ENCODE measurements at regions not wholly inside any gene's neighbourhood (a gene's known extent, or its start where the extent isn't known, plus 50 kb on each side); places are given as distances from the start of the nearest gene placed in this dataset.
"Not testable (repeated sequence)": the region's sequence is repeated elsewhere in the genome, so short reads cannot be mapped to it uniquely, and the experiment has no call there.

- not testable (repeated sequence) for TF ChIP-seq CTCF (IDR thresholded peaks at IDR 0.05; ENCODE audit: insufficient read depth, low read depth, low read length); EZH2 (IDR thresholded peaks at IDR 0.05; ENCODE audit: insufficient read depth, low read length)
Measured at GRCh38 chr6:170213637-170214018, 77.2 kb downstream of the DLL1 start.

Data from astrocyte (in vitro differentiated cells and primary cell).